Heart right ventricle (tissue), 16 donors: ENCODE measurements at regions not wholly inside any gene's neighbourhood (a gene's known extent, or its start where the extent isn't known, plus 50 kb on each side); places are given as distances from the start of the nearest gene placed in this dataset.

Experiments
- ATAC-seq, 8 donors: fragments of 200-7000 bp; cut with Tn5 transposase; one replicate each; pipeline ENCODE4 v1.9.1; 2020; ENCODE audit warnings: mild to moderate bottlenecking in 8 of 8, moderate library complexity in 8 of 8, moderate number of reproducible peaks in 1 of 8
- DNase-seq, 2 donors: peaks; one replicate each; pipeline ENCODE4 v3.0.0-alpha.2; 2020
- H3K27ac ChIP-seq, 10 donors: fragments of 200-600 bp; sonication (generic) in 2 of 10; one replicate each; pipeline versions ENCODE4 v1.5.0 to v1.8.0; 2020 to 2022; ENCODE audit warnings: mild to moderate bottlenecking in 3 of 10
- H3K27me3 ChIP-seq, 7 donors: fragments of 200-600 bp; one replicate each; pipeline ENCODE4 v1.8.0; 2021 to 2022; ENCODE audit warnings: mild to moderate bottlenecking in 2 of 7
- H3K36me3 ChIP-seq, 9 donors: fragments of 200-600 bp; sonication (generic) in 1 of 9; one replicate each; pipeline versions ENCODE4 v1.5.0 to v1.8.0; 2020 to 2022; ENCODE audit warnings: mild to moderate bottlenecking in 2 of 9
- H3K4me1 ChIP-seq, 9 donors: fragments of 200-600 bp; sonication (generic) in 1 of 9; one replicate each; pipeline versions ENCODE4 v1.5.0 to v1.8.0; 2020 to 2022; ENCODE audit warnings: mild to moderate bottlenecking in 4 of 9
- H3K4me3 ChIP-seq, 10 donors: fragments of 200-600 bp; sonication (generic) in 2 of 10; one replicate each; pipeline versions ENCODE4 v1.5.0 to v1.8.0; 2020 to 2022; ENCODE audit warnings: mild to moderate bottlenecking in 7 of 10, moderate library complexity in 2 of 10
- H3K9me3 ChIP-seq, 11 donors: fragments of 200-600 bp in 10 of 11; sonication (generic) in 2 of 11; one replicate each; pipeline versions ENCODE4 v1.5.0 to v1.8.0; 2013 to 2022; ENCODE audit warnings: mild to moderate bottlenecking in 2 of 11, control low read depth in 1 of 11, moderate library complexity in 1 of 11
- WGBS, 2 donors: extraction: QIAGEN DNeasy Blood & Tissue Kit; methylation state at CpG; one replicate each; pipeline ENCODE4 v1.1.7; 2013; ENCODE audit warnings: inconsistent platforms in 1 of 2; 5-methylcytosine and 5-hydroxymethylcytosine counted together
- intact Hi-C, 10 donors: fragments of 100-400 bp; cut with DNase I; formaldehyde crosslinking; loops; one replicate each; pipeline versions ENCODE4 v1.11.1 to v1.14.2; 2022
- TF ChIP-seq, protein P1 (sequence below), 9 donors: fragments of 200-600 bp; sonication (generic) in 2 of 9; IDR thresholded peaks; one replicate each; pipeline versions ENCODE4 v1.5.0 to v1.8.0; 2021 to 2022; ENCODE audit warnings: antibody characterized with exemption in 9 of 9, mild to moderate bottlenecking in 5 of 9, moderate library complexity in 1 of 9
- donor health status: Arrhythmogenic right ventricular cardiomyopathy.
- donor health status: ischemic (EF 13 %, LVEDD 7.1; RV severe dilation, severe dysfunction).
- donor health status: healthy with polysubstance abuse.
- donor health status: DM: no; HTN: yes; CAD: no.
- donor health status: DM: no; HTN: no; CAD: no.
- donor health status: ischemic (EF 25% LVEDD 6.9; RV normal size, moderate dysfunction).
- donor health status: ischemic (EF 25% LVEDD 5.7; RV mildly dilated, moderate dysfunction).
- donor health status: healthy.
- donor health status: DM: yes; HTN: yes; CAD: no.
- donor health status: Ischemic cardiomyopathy.
- donor health status: ischemic (EF 35%, LVEDD 5.7; RV mildly dilated, moderate dysfunction).
- donor health status: nonischemic (EF 11% LVEDD 7.7; RV severe dilation, severe dysfunction).
- donor health status: DM: yes; HTN: yes; CAD: no.
- donor health status: PGD.
- donor health status: ischemic (EF 29% LVEDD 5.4; RV normal size, mild dysfunction).
- donor health status: nonischemic (EF 23%, LVEDD 6.1; RV moderate dilation, normal function).

DNA sequence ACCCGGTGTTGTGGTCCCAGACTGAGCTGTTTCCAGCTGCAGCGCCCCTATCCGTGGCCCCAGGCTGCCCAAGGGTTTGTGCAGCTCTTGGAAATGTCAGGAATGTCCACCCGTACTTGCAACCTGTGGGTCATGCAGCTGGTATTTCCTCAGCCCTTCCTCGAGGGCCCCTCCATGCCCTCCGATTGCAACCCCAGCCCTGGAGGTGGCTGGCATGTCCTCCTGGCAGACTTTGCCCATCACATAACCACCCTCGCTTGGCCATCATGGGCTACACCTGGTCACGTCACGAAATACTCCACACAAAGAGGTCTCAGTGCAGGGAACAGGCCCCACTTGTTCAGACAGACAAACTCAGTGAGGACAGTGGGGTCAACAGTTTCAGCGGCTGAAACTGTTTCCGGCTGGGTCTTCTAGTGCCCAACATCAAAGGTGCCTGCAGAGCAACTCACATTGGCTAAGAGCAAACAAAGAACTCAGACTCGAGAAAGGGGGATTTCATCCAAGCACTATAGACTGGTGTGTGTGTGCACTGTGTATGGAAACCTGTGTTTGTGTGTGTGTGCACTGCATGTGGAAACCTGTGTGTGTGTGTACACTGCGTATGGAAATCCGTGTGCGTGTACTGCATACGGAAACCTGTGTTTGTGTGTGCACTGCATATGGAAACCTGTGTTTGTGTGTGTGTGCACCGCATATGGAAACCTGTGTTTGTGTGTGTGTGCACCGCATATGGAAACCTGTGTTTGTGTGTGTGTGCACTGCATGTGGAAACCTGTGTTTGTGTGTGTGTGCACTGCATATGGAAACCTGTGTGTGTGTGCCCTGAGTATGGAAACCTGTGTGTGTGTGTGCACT is 72.8 kb upstream of the CCND1 start:
- intact Hi-C loops: no loop called here
- no peak overlapping the region for H3K4me3 ChIP-seq
- no peaks in the 10 kb centered on the region for H3K27me3 ChIP-seq
- ATAC-seq: no peak
- TF ChIP-seq, protein P1, sequence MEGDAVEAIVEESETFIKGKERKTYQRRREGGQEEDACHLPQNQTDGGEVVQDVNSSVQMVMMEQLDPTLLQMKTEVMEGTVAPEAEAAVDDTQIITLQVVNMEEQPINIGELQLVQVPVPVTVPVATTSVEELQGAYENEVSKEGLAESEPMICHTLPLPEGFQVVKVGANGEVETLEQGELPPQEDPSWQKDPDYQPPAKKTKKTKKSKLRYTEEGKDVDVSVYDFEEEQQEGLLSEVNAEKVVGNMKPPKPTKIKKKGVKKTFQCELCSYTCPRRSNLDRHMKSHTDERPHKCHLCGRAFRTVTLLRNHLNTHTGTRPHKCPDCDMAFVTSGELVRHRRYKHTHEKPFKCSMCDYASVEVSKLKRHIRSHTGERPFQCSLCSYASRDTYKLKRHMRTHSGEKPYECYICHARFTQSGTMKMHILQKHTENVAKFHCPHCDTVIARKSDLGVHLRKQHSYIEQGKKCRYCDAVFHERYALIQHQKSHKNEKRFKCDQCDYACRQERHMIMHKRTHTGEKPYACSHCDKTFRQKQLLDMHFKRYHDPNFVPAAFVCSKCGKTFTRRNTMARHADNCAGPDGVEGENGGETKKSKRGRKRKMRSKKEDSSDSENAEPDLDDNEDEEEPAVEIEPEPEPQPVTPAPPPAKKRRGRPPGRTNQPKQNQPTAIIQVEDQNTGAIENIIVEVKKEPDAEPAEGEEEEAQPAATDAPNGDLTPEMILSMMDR (IDR thresholded peaks at IDR 0.05): no peak
- 85% methylated on average over 18 of the region's 18 CpGs for WGBS, 2 donors
- no peaks in the 10 kb centered on the region for H3K4me1 ChIP-seq
- no peak overlapping the region for H3K27ac ChIP-seq
- H3K9me3 ChIP-seq: peaks cover 0 to 7% (median 0%) of the 10 kb centered on the region in 11 donors
- H3K36me3 ChIP-seq: no peaks in the 10 kb centered on the region
- DNase-seq: no peak

DNA sequence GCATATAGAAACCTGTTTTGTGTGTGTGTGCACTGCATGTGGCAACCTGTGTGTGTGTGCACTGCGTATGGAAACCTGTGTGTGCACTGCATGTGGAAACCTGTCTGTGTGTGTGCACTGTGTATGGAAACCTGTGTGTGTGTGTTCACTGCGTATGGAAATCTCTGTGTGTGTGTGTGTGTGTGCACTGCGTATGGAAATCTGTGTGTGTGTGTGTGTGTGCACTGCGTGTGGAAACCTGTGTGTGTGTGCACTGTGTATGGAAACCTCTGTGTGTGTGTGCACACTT is 72.2 kb upstream of the CCND1 start:
- intact Hi-C loops: no loop called here
- H3K27ac ChIP-seq: no peak overlapping the region
- H3K9me3 ChIP-seq: peaks cover 0 to 7% (median 0%) of the 10 kb centered on the region in 11 donors
- H3K27me3 ChIP-seq: no peaks in the 10 kb centered on the region
- DNase-seq (no peak), ATAC-seq (no peak)
- H3K4me3 ChIP-seq: no peak overlapping the region
- no peaks in the 10 kb centered on the region for H3K36me3 ChIP-seq
- no peaks in the 10 kb centered on the region for H3K4me1 ChIP-seq
- TF ChIP-seq, protein P1 (IDR thresholded peaks at IDR 0.05): no peak
- 48 to 76% methylated on average over 4 of the region's 4 CpGs for WGBS, 2 donors

DNA sequence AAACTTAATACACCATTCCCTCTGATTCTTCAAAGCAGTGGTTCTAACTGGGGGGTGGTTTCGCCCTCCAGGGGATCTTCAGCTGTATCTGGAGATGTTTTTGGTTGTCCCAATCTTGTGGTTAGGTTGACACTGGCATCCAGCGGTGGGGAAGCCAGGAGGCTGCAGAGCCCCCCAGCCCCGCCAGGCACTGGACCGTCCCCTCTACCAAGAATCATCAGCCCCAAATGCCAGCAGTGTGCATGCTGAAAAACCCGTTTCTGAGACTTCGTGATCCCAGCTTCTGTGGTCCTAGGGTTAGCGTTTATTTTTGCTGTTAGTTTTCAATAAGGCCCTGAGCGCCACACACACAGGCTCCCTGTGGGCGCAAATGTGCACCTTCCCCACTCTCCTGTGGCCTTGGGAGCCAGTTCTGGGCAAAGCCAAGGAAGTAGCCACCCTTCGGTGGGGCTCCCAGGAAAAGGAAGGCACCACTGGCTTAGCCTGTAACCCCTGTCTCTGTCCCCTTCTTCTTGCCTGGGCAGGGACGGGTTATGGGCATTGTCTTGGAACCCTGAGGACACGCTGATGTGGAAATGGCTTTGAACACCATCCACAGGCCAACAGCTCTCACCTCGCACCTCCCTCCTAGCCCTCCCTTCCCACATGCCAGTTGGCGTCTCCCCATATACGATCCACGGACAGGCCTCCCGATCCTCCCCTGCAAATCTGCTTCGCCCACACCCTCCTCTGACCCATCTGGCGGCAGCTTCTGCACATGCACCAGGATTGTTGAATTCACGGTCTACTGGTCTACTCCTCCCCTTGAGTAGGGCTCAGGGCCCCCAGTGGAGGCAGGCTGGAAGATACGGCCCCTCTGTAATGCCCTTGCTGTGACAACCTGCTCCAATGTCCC is 71.4 kb upstream of the CCND1 start:
- no peaks in the 10 kb centered on the region for H3K27me3 ChIP-seq
- intact Hi-C loops: no loop called here
- no peaks in the 10 kb centered on the region for H3K4me1 ChIP-seq
- no peak overlapping the region for H3K4me3 ChIP-seq
- H3K27ac ChIP-seq: no peak overlapping the region
- WGBS, 2 donors: 93 to 96% methylated on average over 21 of the region's 21 CpGs
- TF ChIP-seq, protein P1 (IDR thresholded peaks at IDR 0.05): no peak
- peaks cover 0 to 7% (median 0%) of the 10 kb centered on the region in 11 donors for H3K9me3 ChIP-seq
- DNase-seq: no peak
- no peak for ATAC-seq
- no peaks in the 10 kb centered on the region for H3K36me3 ChIP-seq

DNA sequence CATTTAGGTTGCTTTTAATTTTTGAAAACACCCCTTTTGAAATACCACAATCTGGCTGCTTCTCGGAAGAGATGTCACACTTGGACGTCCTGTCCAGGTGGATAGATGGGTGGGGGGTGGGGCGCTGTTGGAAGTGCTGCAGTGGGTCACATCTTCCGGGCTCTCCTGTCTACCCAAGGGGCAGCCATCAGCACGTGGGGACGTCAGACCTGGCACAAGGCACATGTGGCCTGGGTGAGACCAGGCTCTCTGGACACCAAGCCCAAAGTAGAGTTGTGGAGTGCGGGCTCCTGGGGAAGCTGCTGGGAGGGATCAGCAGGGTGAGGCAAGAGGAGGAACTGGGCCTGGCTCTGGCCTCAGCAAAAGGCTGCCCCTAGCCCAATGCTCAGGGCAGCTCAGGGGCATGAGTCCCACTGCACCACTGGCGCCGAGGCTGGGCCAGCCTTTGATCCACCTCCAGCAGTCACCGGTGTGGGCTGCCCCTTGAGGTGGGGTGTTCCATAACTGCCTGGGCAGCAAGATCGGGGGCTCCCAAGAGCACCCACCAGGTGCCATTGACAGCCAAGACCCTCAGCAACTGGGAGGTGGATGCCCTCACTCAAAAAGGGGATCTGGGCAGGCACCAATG is 68.6 kb upstream of the CCND1 start:
- intact Hi-C loops: no loop called here
- Histone ChIP-seq H3K9me3 (no peaks in the 10 kb centered on the region), H3K27ac (no peak overlapping the region), H3K27me3 (no peaks in the 10 kb centered on the region), H3K4me1 (peaks cover 0 to 9% (median 5%) of the 10 kb centered on the region in 9 donors), H3K36me3 (no peaks in the 10 kb centered on the region), H3K4me3 (no peak overlapping the region)
- TF ChIP-seq, protein P1 (IDR thresholded peaks at IDR 0.05): no peak
- ATAC-seq (no peak), DNase-seq (no peak)
- WGBS, 2 donors: 91 to 97% methylated on average over 11 of the region's 11 CpGs
